Neural cell (in vitro differentiated cells): ENCODE measurements at regions not wholly inside any gene's neighbourhood (a gene's known extent, or its start where the extent isn't known, plus 50 kb on each side); places are given as distances from the start of the nearest gene placed in this dataset.

ENCODE experiments used
- H2AFZ ChIP-seq: fragments of 200-600, 300-800 bp; sonication (generic), shearing (Covaris generic); 2 replicates; pipeline ENCODE4 v1.6.0; 2014; ENCODE audit warnings: low read depth, mild to moderate bottlenecking, antibody characterized with exemption, low read length, moderate library complexity
- H3F3A ChIP-seq: fragments of 200-600 bp; shearing (Covaris generic); 2 replicates; pipeline ENCODE4 v1.6.1; 2016; ENCODE audit warnings: mild to moderate bottlenecking, moderate library complexity, mixed read lengths, antibody characterized with exemption, low read length; ENCODE audit not compliant: insufficient read depth, poor library complexity, severe bottlenecking
- H3K27ac ChIP-seq: fragments of 200-600, 300-800 bp; sonication (generic), shearing (Covaris generic); 2 replicates; pipeline ENCODE4 v1.5.1; 2014; ENCODE audit warnings: mild to moderate bottlenecking, low read length, moderate library complexity
- H3K27me3 ChIP-seq: fragments of 300-800, 200-600 bp; sonication (generic), shearing (Covaris generic); 2 replicates; pipeline ENCODE4 v1.6.0; 2014; ENCODE audit warnings: mild to moderate bottlenecking, low read depth, low read length, moderate library complexity; ENCODE audit not compliant: insufficient read depth
- H3K36me3 ChIP-seq: fragments of 300-800, 200-600 bp; sonication (generic), shearing (Covaris generic); 2 replicates; pipeline ENCODE4 v1.5.1; 2014; ENCODE audit warnings: mild to moderate bottlenecking, antibody characterized with exemption, low read length, moderate library complexity; ENCODE audit not compliant: insufficient read depth
- H3K4me2 ChIP-seq: fragments of 300-800, 200-600 bp; sonication (generic), shearing (Covaris generic); 2 replicates; pipeline ENCODE4 v1.6.0; 2014; ENCODE audit warnings: mild to moderate bottlenecking, low read length
- H3K4me3 ChIP-seq: fragments of 300-800, 200-600 bp; sonication (generic), shearing (Covaris generic); 2 replicates; pipeline ENCODE4 v1.5.1; 2014; ENCODE audit warnings: mild to moderate bottlenecking, low read length, moderate library complexity
- H3K79me2 ChIP-seq: fragments of 200-600 bp; shearing (Covaris generic); replicated peaks from 2 replicates; pipeline ENCODE4 v1.6.0; 2014; ENCODE audit warnings: mild to moderate bottlenecking, low read length, moderate library complexity; ENCODE audit not compliant: insufficient read depth
- H3K9ac ChIP-seq: fragments of 300-800, 200-600 bp; sonication (generic), shearing (Covaris generic); 2 replicates; pipeline ENCODE4 v1.6.1; 2016; ENCODE audit warnings: mild to moderate bottlenecking, low read length, mixed read lengths
- H3K9me2 ChIP-seq: fragments of 200-600 bp; shearing (Covaris generic); 2 replicates; pipeline ENCODE4 v1.6.1; 2016; ENCODE audit warnings: mild to moderate bottlenecking, low read length, mixed read lengths; ENCODE audit not compliant: insufficient read depth
- H3K9me3 ChIP-seq: fragments of 200-600, 300-800 bp; sonication (generic), shearing (Covaris generic); 2 replicates; pipeline ENCODE4 v1.6.1; 2016; ENCODE audit warnings: mild to moderate bottlenecking, mixed run types, low read length, moderate library complexity, mixed read lengths
- H4K20me1 ChIP-seq: fragments of 200-600 bp; shearing (Covaris generic); 2 replicates; pipeline ENCODE4 v1.6.1; 2016; ENCODE audit warnings: mild to moderate bottlenecking, mixed run types; ENCODE audit not compliant: insufficient read depth
- CTCF ChIP-seq: fragments of 450-650 bp; IDR thresholded peaks from 2 replicates; pipeline ENCODE4 v1.5.1; 2014; ENCODE audit warnings: antibody characterized with exemption, mild to moderate bottlenecking, moderate library complexity; ENCODE audit not compliant: poor library complexity, severe bottlenecking
- EP300 ChIP-seq: fragments of 450-650 bp; conservative IDR thresholded peaks from 2 replicates; pipeline ENCODE4 v1.6.1; 2014; ENCODE audit warnings: antibody characterized with exemption, mild to moderate bottlenecking, moderate library complexity; ENCODE audit not compliant: poor library complexity, severe bottlenecking
- EZH2 ChIP-seq: fragments of 200-600, 300-800 bp; shearing (Covaris generic), sonication (generic); IDR thresholded peaks from 2 replicates; pipeline ENCODE4 v1.6.1; 2014; ENCODE audit warnings: antibody characterized with exemption, low read length, borderline replicate concordance, mild to moderate bottlenecking; ENCODE audit not compliant: insufficient read depth, poor library complexity, severe bottlenecking
- MXI1 ChIP-seq: fragments of 450-650 bp; conservative IDR thresholded peaks from 2 replicates; pipeline ENCODE4 v1.6.1; 2014; ENCODE audit warnings: antibody characterized with exemption, mild to moderate bottlenecking; ENCODE audit not compliant: poor library complexity, severe bottlenecking
- POLR2AphosphoS5 ChIP-seq: IDR thresholded peaks from 2 replicates; pipeline ENCODE4 v1.6.1; 2012
- RAD21 ChIP-seq: fragments of 450-650 bp; conservative IDR thresholded peaks from 2 replicates; pipeline ENCODE4 v1.6.1; 2014; ENCODE audit warnings: antibody characterized with exemption, mild to moderate bottlenecking, moderate library complexity
- REST ChIP-seq: IDR thresholded peaks from 2 replicates; pipeline ENCODE4 v1.6.1; 2012; ENCODE audit warnings: borderline replicate concordance
- SMC3 ChIP-seq: fragments of 450-650 bp; conservative IDR thresholded peaks from 2 replicates; pipeline ENCODE4 v1.6.1; 2014; ENCODE audit warnings: antibody characterized with exemption, mild to moderate bottlenecking, moderate library complexity; ENCODE audit not compliant: poor library complexity
- TAF1 ChIP-seq: IDR thresholded peaks from 2 replicates; pipeline ENCODE4 v1.6.1; 2012; ENCODE audit warnings: low read depth

- Histone ChIP-seq H2AFZ (no peak overlapping the region), H3K4me3 (no peak overlapping the region), H3K9me2 (no peaks in the 10 kb centered on the region), H3K4me2 (no peak overlapping the region), H3F3A (no peaks in the 10 kb centered on the region), H3K79me2 (no peaks in the 10 kb centered on the region), H3K9me3 (no peaks in the 10 kb centered on the region), H3K9ac (no peak overlapping the region), H3K36me3 (no peaks in the 10 kb centered on the region), H3K27me3 (no peaks in the 10 kb centered on the region), H3K27ac (no peak overlapping the region), H4K20me1 (no peaks in the 10 kb centered on the region)
- TF ChIP-seq TAF1 (no peak), RAD21 (no peak), MXI1 (no peak), CTCF (no peak), EP300 (no peak), REST (no peak), EZH2 (no peak), SMC3 (no peak), POLR2AphosphoS5 (no peak)
Observed at GRCh38 chr15:58340176-58340575, 91.6 kb upstream of the LIPC start.

GRCh38 chr15:58342508-58342907 lies 89.3 kb upstream of the LIPC start:
- no peaks in the 10 kb centered on the region for H3K79me2 ChIP-seq
- H2AFZ ChIP-seq = no peak overlapping the region
- H3K36me3 ChIP-seq = no peaks in the 10 kb centered on the region
- TF ChIP-seq EP300 (no peak), POLR2AphosphoS5 (no peak), RAD21 (no peak), EZH2 (no peak), MXI1 (no peak), CTCF (no peak), REST (no peak), SMC3 (no peak), TAF1 (no peak)
- H3K4me3 ChIP-seq = no peak overlapping the region
- no peak overlapping the region for H3K9ac ChIP-seq
- no peaks in the 10 kb centered on the region for H4K20me1 ChIP-seq
- no peaks in the 10 kb centered on the region for H3K27me3 ChIP-seq
- H3K4me2 ChIP-seq = no peak overlapping the region
- H3K27ac ChIP-seq = no peak overlapping the region
- H3K9me2 ChIP-seq = no peaks in the 10 kb centered on the region
- H3F3A ChIP-seq = no peaks in the 10 kb centered on the region
- H3K9me3 ChIP-seq = no peaks in the 10 kb centered on the region
